Parathyroid adenoma (tissue), 2 donors: ENCODE measurements at regions not wholly inside any gene's neighbourhood (a gene's known extent, or its start where the extent isn't known, plus 50 kb on each side); places are given as distances from the start of the nearest gene placed in this dataset.

Source experiments
- H2AFZ ChIP-seq: fragments of 300-600 bp; sonication (generic); one replicate; pipeline ENCODE4 v1.7.0; 2017; ENCODE audit warnings: antibody characterized with exemption, mild to moderate bottlenecking
- H3K27ac ChIP-seq: fragments of 300-600 bp; sonication (generic); one replicate; pipeline ENCODE4 v1.7.0; 2017
- H3K27me3 ChIP-seq: fragments of 300-600 bp; sonication (generic); one replicate; pipeline ENCODE4 v1.7.0; 2017; ENCODE audit warnings: low read length; ENCODE audit not compliant: control insufficient read depth, insufficient read depth
- H3K36me3 ChIP-seq: fragments of 300-600 bp; sonication (generic); one replicate; pipeline ENCODE4 v1.7.0; 2017; ENCODE audit warnings: low read length; ENCODE audit not compliant: control insufficient read depth, insufficient read depth
- H3K4me1 ChIP-seq: fragments of 300-600 bp; sonication (generic); one replicate; pipeline ENCODE4 v1.7.0; 2017; ENCODE audit warnings: control low read depth
- H3K4me2 ChIP-seq: fragments of 300-600 bp; sonication (generic); one replicate; pipeline ENCODE4 v1.7.0; 2017; ENCODE audit warnings: low read length
- H3K4me3 ChIP-seq: fragments of 300-600 bp; sonication (generic); one replicate; pipeline ENCODE4 v1.7.0; 2017; ENCODE audit warnings: low read depth, low read length
- H3K79me2 ChIP-seq: fragments of 300-600 bp; sonication (generic); one replicate; pipeline ENCODE4 v1.7.0; 2017; ENCODE audit warnings: control low read depth
- H3K9ac ChIP-seq: fragments of 300-600 bp; sonication (generic); one replicate; pipeline ENCODE4 v1.7.0; 2017; ENCODE audit warnings: mild to moderate bottlenecking
- H3K9me3 ChIP-seq: fragments of 300-600 bp; sonication (generic); one replicate; pipeline ENCODE4 v1.7.0; 2017; ENCODE audit warnings: low read length; ENCODE audit not compliant: control insufficient read depth
- TF ChIP-seq, protein P1 (sequence below): fragments of 300-600 bp; sonication (generic); IDR thresholded peaks from one replicate; pipeline ENCODE4 v1.7.0; 2017; ENCODE audit warnings: antibody characterized with exemption, mild to moderate bottlenecking
- donor health status: primary hyperparathyroidism.

DNA sequence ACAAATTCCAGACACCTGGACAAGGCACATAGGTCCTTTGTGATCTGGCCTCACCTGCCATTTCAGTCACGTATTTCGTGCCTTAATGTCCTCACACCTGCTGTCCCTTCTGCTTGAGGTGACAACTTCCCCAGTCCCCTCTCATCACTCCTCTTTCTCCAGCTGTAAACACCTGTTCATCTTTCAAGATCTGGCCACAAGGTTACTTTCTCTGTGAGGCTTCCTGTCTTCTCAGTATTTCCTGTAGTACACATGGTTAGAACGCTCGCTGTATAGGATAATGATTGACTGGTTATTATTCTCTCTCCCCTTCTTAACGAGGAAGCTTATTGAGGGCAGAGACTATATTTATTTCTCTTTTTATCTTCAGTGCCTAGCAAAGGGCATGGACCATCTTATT is 74.5 kb upstream of the PMFBP1 start:
- H3K79me2 ChIP-seq = no peaks in the 10 kb centered on the region

DNA sequence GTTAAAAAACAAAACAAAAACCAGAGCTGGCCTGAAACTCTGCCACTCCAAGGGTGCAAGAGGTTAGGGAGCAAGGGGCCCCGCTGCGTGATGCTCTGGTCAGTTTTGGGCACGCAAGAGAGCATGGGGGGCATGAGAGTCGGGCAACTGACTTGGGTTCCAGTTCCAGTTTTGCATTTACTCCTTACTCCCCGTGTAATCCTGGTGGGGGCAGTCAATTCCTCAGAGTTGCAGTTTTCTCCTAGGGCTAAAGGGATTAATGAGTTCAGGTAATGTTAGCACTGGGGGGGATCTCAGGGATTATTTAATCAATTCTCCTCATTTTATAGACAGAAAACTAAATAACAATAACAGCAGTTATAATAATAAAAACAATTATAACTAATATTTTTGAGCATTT is 72.9 kb upstream of the PMFBP1 start:
- no peak overlapping the region for H3K27ac ChIP-seq
- no peak overlapping the region for H2AFZ ChIP-seq
- H3K27me3 ChIP-seq = peaks cover 4% of the 10 kb centered on the region
- no peak overlapping the region for H3K4me3 ChIP-seq
- no peaks in the 10 kb centered on the region for H3K79me2 ChIP-seq
- no peak overlapping the region for H3K4me2 ChIP-seq
- H3K36me3 ChIP-seq = no peaks in the 10 kb centered on the region
- TF ChIP-seq, protein P1, sequence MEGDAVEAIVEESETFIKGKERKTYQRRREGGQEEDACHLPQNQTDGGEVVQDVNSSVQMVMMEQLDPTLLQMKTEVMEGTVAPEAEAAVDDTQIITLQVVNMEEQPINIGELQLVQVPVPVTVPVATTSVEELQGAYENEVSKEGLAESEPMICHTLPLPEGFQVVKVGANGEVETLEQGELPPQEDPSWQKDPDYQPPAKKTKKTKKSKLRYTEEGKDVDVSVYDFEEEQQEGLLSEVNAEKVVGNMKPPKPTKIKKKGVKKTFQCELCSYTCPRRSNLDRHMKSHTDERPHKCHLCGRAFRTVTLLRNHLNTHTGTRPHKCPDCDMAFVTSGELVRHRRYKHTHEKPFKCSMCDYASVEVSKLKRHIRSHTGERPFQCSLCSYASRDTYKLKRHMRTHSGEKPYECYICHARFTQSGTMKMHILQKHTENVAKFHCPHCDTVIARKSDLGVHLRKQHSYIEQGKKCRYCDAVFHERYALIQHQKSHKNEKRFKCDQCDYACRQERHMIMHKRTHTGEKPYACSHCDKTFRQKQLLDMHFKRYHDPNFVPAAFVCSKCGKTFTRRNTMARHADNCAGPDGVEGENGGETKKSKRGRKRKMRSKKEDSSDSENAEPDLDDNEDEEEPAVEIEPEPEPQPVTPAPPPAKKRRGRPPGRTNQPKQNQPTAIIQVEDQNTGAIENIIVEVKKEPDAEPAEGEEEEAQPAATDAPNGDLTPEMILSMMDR = no peak
- H3K9ac ChIP-seq = no peak overlapping the region
- H3K4me1 ChIP-seq = peaks cover 7% of the 10 kb centered on the region
- no peaks in the 10 kb centered on the region for H3K9me3 ChIP-seq

More for the DNA sequence above, 74.5 kb upstream of the PMFBP1 start:
- H3K9ac ChIP-seq = no peak overlapping the region
- H2AFZ ChIP-seq = no peak overlapping the region
- H3K36me3 ChIP-seq = no peaks in the 10 kb centered on the region
- TF ChIP-seq, protein P1 = no peak
- peaks cover 4% of the 10 kb centered on the region for H3K27me3 ChIP-seq
- no peak overlapping the region for H3K4me2 ChIP-seq
- H3K9me3 ChIP-seq = no peaks in the 10 kb centered on the region
- no peak overlapping the region for H3K27ac ChIP-seq
- H3K4me1 ChIP-seq = no peaks in the 10 kb centered on the region
- H3K4me3 ChIP-seq = no peak overlapping the region

DNA sequence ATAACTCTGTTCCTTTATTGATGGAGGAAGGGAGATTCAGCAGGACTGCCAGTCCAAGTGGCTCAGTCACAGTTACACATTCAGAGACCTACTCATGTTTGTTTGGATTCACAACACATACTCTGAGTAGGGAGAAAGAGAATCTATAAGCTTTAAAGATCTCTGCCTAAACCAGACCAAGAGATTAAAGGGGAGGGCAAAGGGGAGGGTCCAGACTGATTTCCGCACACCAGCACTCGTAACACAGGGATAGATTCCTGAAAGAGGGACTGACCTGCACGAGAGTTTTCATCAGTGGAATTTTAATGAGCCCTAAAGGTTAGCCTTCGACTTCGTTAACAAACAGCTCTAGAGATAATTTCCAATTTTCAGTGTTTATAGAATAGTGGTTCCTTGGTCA is 71.7 kb upstream of the PMFBP1 start:
- peaks cover 7% of the 10 kb centered on the region for H3K4me1 ChIP-seq
- no peak overlapping the region for H3K27ac ChIP-seq
- no peaks in the 10 kb centered on the region for H3K79me2 ChIP-seq
- TF ChIP-seq, protein P1 = no peak
- H3K9ac ChIP-seq = no peak overlapping the region
- no peak overlapping the region for H3K4me2 ChIP-seq
- no peaks in the 10 kb centered on the region for H3K36me3 ChIP-seq
- no peaks in the 10 kb centered on the region for H3K9me3 ChIP-seq
- peaks cover 4% of the 10 kb centered on the region for H3K27me3 ChIP-seq
- no peak overlapping the region for H2AFZ ChIP-seq
- no peak overlapping the region for H3K4me3 ChIP-seq

DNA sequence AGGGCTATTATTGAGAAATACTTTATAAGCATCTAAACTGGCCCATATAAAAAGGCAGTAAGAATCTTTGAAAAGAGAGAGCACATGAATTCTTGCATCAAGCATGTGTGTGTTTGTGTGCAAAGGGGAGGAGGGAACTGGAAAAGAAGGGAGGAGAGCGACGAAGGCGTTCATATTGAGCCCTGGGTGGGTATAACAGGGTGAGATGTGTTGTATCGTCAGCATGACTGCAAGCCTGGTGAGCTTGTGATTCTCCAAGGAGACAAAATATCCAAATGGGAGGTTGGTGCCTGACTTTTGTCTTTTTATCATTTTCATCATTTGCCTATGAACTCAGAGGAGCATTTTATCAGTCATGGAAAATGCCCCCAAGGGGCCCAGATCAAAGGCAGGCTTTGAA is 70.8 kb upstream of the PMFBP1 start:
- Histone ChIP-seq H3K4me2 (no peak overlapping the region), H3K36me3 (no peaks in the 10 kb centered on the region), H3K4me3 (no peak overlapping the region), H3K27me3 (peaks cover 4% of the 10 kb centered on the region), H3K79me2 (no peaks in the 10 kb centered on the region), H3K4me1 (peaks cover 7% of the 10 kb centered on the region), H3K27ac (no peak overlapping the region), H2AFZ (no peak overlapping the region), H3K9ac (no peak overlapping the region), H3K9me3 (no peaks in the 10 kb centered on the region)
- TF ChIP-seq, protein P1 = no peak

DNA sequence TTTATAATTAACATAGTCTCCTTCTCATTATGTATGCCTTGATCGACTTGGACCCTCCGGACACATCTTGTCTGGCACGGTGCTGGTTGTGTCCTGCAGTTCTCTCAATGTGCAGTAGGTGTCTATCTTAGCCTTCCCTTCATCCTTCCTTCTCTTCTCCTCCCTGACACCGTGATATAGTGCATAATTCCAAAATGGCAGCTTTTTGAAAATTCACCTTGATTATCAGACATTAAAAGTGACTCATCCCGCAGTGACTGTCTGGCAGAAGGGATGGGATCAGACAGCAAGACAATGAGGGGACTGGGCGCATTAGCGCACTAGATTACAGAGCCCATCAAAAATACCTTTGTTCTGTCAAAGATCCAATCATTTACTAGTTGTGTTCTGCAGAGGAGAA is 70.0 kb upstream of the PMFBP1 start:
- Histone ChIP-seq H3K4me3 (no peak overlapping the region), H3K79me2 (no peaks in the 10 kb centered on the region), H3K27me3 (peaks cover 4% of the 10 kb centered on the region), H3K9ac (no peak overlapping the region), H2AFZ (peak overlapping the region; percentile 70), H3K4me2 (no peak overlapping the region), H3K9me3 (no peaks in the 10 kb centered on the region), H3K36me3 (no peaks in the 10 kb centered on the region), H3K4me1 (peaks cover 7% of the 10 kb centered on the region), H3K27ac (no peak overlapping the region)
- TF ChIP-seq, protein P1 = peak; percentile 64
